B cell (primary cell): ENCODE measurements at regions not wholly inside any gene's neighbourhood (a gene's known extent, or its start where the extent isn't known, plus 50 kb on each side); places are given as distances from the start of the nearest gene placed in this dataset.

Source experiments
- CTCF ChIP-seq: fragments of 200-600 bp; IDR thresholded peaks from one replicate; pipeline ENCODE4 v1.8.0; 2022; ENCODE audit warnings: antibody characterized with exemption, mild to moderate bottlenecking
- EZH2 ChIP-seq: IDR thresholded peaks from 2 replicates; pipeline ENCODE4 v1.6.1; 2012; ENCODE audit warnings: borderline replicate concordance, low read depth, mild to moderate bottlenecking, moderate library complexity, low read length; ENCODE audit not compliant: insufficient read depth, poor library complexity, severe bottlenecking

- TF ChIP-seq EZH2 (no peak), CTCF (no peak)
Measured at GRCh38 chr21:14697769-14698168, 151.7 kb upstream of the SAMSN1 start.
